Skeletal muscle tissue (tissue), 3 donors: ENCODE measurements at regions not wholly inside any gene's neighbourhood (a gene's known extent, or its start where the extent isn't known, plus 50 kb on each side); places are given as distances from the start of the nearest gene placed in this dataset.

Source experiments
- H3K27ac ChIP-seq: one replicate; pipeline ENCODE4 v1.7.0; 2013; ENCODE audit warnings: mild to moderate bottlenecking, low read depth, low read length, inconsistent platforms
- H3K27me3 ChIP-seq, 3 donors: one replicate each; pipeline ENCODE4 v1.7.0; 2013; ENCODE audit warnings: low read length in 3 of 3; ENCODE audit not compliant: control insufficient read depth in 3 of 3, insufficient read depth in 3 of 3
- H3K36me3 ChIP-seq, 3 donors: one replicate each; pipeline ENCODE4 v1.7.0; 2013; ENCODE audit warnings: low read length in 3 of 3; ENCODE audit not compliant: control insufficient read depth in 3 of 3, insufficient read depth in 3 of 3
- H3K4me1 ChIP-seq, 3 donors: one replicate each; pipeline ENCODE4 v1.7.0; 2013; ENCODE audit warnings: low read length in 3 of 3, mild to moderate bottlenecking in 3 of 3; ENCODE audit not compliant: control insufficient read depth in 3 of 3, insufficient read depth in 3 of 3
- H3K4me3 ChIP-seq, 3 donors: one replicate each; pipeline ENCODE4 v1.7.0; 2013; ENCODE audit warnings: low read length in 3 of 3
- H3K9ac ChIP-seq, 3 donors: one replicate each; pipeline ENCODE4 v1.7.0; 2013; ENCODE audit warnings: low read length in 3 of 3, mild to moderate bottlenecking in 3 of 3, moderate library complexity in 2 of 3, low read depth in 1 of 3
- H3K9me3 ChIP-seq, 3 donors: one replicate each; pipeline ENCODE4 v1.7.0; 2013; ENCODE audit warnings: low read length in 3 of 3; ENCODE audit not compliant: control insufficient read depth in 3 of 3
- donor health status: Osteomylitis.

GRCh38 chr2:4152051-4152450 is 448.7 kb downstream of the DCDC2C start:
- no peak overlapping the region for H3K4me3 ChIP-seq
- H3K9ac ChIP-seq: no peak overlapping the region
- H3K9me3 ChIP-seq: peaks cover 0 to 2% (median 0%) of the 10 kb centered on the region in 3 donors
- H3K27ac ChIP-seq: no peak overlapping the region
- H3K27me3 ChIP-seq: no peaks in the 10 kb centered on the region
- H3K4me1 ChIP-seq: no peaks in the 10 kb centered on the region
- H3K36me3 ChIP-seq: no peaks in the 10 kb centered on the region

- Histone ChIP-seq H3K9ac (no peak overlapping the region), H3K27me3 (no peaks in the 10 kb centered on the region), H3K4me3 (no peak overlapping the region), H3K27ac (no peak overlapping the region), H3K4me1 (no peaks in the 10 kb centered on the region), H3K9me3 (peaks cover 0 to 2% (median 0%) of the 10 kb centered on the region in 3 donors), H3K36me3 (no peaks in the 10 kb centered on the region)
Measured at GRCh38 chr2:4168834-4169233, 465.5 kb downstream of the DCDC2C start.

GRCh38 chr2:4174796-4175195 is 471.4 kb downstream of the DCDC2C start:
- no peaks in the 10 kb centered on the region for H3K4me1 ChIP-seq
- H3K4me3 ChIP-seq: no peak overlapping the region
- no peaks in the 10 kb centered on the region for H3K27me3 ChIP-seq
- H3K9ac ChIP-seq: no peak overlapping the region
- H3K9me3 ChIP-seq: peaks cover 0 to 17% (median 12%) of the 10 kb centered on the region in 3 donors
- no peaks in the 10 kb centered on the region for H3K36me3 ChIP-seq
- no peak overlapping the region for H3K27ac ChIP-seq

- no peak overlapping the region for H3K4me3 ChIP-seq
- no peak overlapping the region for H3K9ac ChIP-seq
- no peaks in the 10 kb centered on the region for H3K36me3 ChIP-seq
- no peaks in the 10 kb centered on the region for H3K4me1 ChIP-seq
- no peaks in the 10 kb centered on the region for H3K27me3 ChIP-seq
- H3K27ac ChIP-seq: no peak overlapping the region
- H3K9me3 ChIP-seq: peaks cover 0 to 17% (median 12%) of the 10 kb centered on the region in 3 donors
Measured at GRCh38 chr2:4175343-4175742, 472.0 kb downstream of the DCDC2C start.

- H3K9me3 ChIP-seq: peaks cover 0 to 1% (median under 1%) of the 10 kb centered on the region in 3 donors
- H3K4me3 ChIP-seq: no peak overlapping the region
- no peak overlapping the region for H3K27ac ChIP-seq
- H3K4me1 ChIP-seq: no peaks in the 10 kb centered on the region
- no peaks in the 10 kb centered on the region for H3K36me3 ChIP-seq
- no peaks in the 10 kb centered on the region for H3K27me3 ChIP-seq
- H3K9ac ChIP-seq: no peak overlapping the region
Measured at GRCh38 chr2:4180631-4181030, 477.3 kb downstream of the DCDC2C start.

GRCh38 chr2:4181062-4181461 is 477.7 kb downstream of the DCDC2C start:
- Histone ChIP-seq H3K27ac (no peak overlapping the region), H3K4me1 (no peaks in the 10 kb centered on the region), H3K27me3 (no peaks in the 10 kb centered on the region), H3K9me3 (no peaks in the 10 kb centered on the region), H3K4me3 (no peak overlapping the region), H3K9ac (no peak overlapping the region), H3K36me3 (no peaks in the 10 kb centered on the region)

GRCh38 chr2:4188561-4188960 is 485.2 kb downstream of the DCDC2C start:
- no peaks in the 10 kb centered on the region for H3K4me1 ChIP-seq
- no peaks in the 10 kb centered on the region for H3K27me3 ChIP-seq
- no peak overlapping the region for H3K9ac ChIP-seq
- H3K27ac ChIP-seq: no peak overlapping the region
- no peaks in the 10 kb centered on the region for H3K36me3 ChIP-seq
- no peak overlapping the region for H3K4me3 ChIP-seq
- no peaks in the 10 kb centered on the region for H3K9me3 ChIP-seq

- H3K9ac ChIP-seq: no peak overlapping the region
Measured at GRCh38 chr2:4190548-4190947, 487.2 kb downstream of the DCDC2C start.

GRCh38 chr2:4192119-4192518 is 488.7 kb downstream of the DCDC2C start:
- no peak overlapping the region for H3K9ac ChIP-seq
- H3K27me3 ChIP-seq: no peaks in the 10 kb centered on the region
- H3K36me3 ChIP-seq: no peaks in the 10 kb centered on the region
- H3K4me1 ChIP-seq: no peaks in the 10 kb centered on the region
- no peak overlapping the region for H3K4me3 ChIP-seq
- H3K27ac ChIP-seq: no peak overlapping the region
- H3K9me3 ChIP-seq: no peaks in the 10 kb centered on the region

More at GRCh38 chr2:4190548-4190947, 487.2 kb downstream of the DCDC2C start:
- no peaks in the 10 kb centered on the region for H3K36me3 ChIP-seq
- H3K9me3 ChIP-seq: no peaks in the 10 kb centered on the region
- H3K27me3 ChIP-seq: no peaks in the 10 kb centered on the region
- H3K4me1 ChIP-seq: no peaks in the 10 kb centered on the region
- H3K27ac ChIP-seq: no peak overlapping the region
- no peak overlapping the region for H3K4me3 ChIP-seq

- no peak overlapping the region for H3K27ac ChIP-seq
- no peak overlapping the region for H3K4me3 ChIP-seq
- no peak overlapping the region for H3K9ac ChIP-seq
- no peaks in the 10 kb centered on the region for H3K4me1 ChIP-seq
- H3K9me3 ChIP-seq: no peaks in the 10 kb centered on the region
- no peaks in the 10 kb centered on the region for H3K27me3 ChIP-seq
- no peaks in the 10 kb centered on the region for H3K36me3 ChIP-seq
Measured at GRCh38 chr2:4214444-4215205, 511.2 kb downstream of the DCDC2C start.
